HCT116 (cell line): ENCODE measurements at regions not wholly inside any gene's neighbourhood (a gene's known extent, or its start where the extent isn't known, plus 50 kb on each side); places are given as distances from the start of the nearest gene placed in this dataset.

Source experiments
- ATAC-seq: fragments of 200-7000 bp; cut with Tn5 transposase; 2 replicates; pipeline ENCODE4 v1.9.1; 2020; ENCODE audit warnings: mild to moderate bottlenecking, moderate library complexity
- BruUV-seq: library from RNA; stranded (reverse); fragments of 400-500 nt; replicated peaks from 2 replicates; lab custom pipeline; 2021; lab: Mats Ljungman, UMichigan
- CTCF ChIA-PET: fragments of 300-600 bp; sonication (Branson Sonifier 250); formaldehyde crosslinking; loops from one replicate; lab custom pipeline; 2021; ENCODE audit warnings: antibody characterized with exemption; lab: Charles Lee
- POLR2A ChIA-PET: fragments of 300-600, 350-600 bp; sonication (Branson Sonifier 250); formaldehyde crosslinking; loops from one replicate; lab custom pipeline; 2021; ENCODE audit warnings: antibody characterized with exemption; lab: Charles Lee
- RAD21 ChIA-PET, 2 experiments: fragments of 300-600 bp; sonication (Branson Sonifier 250); formaldehyde crosslinking; loops; one replicate each; lab custom pipeline; 2023; ENCODE audit warnings: low total read pairs in 2 of 2; ENCODE audit not compliant: uncharacterized antibody in 2 of 2, unreplicated experiment in 2 of 2, low non-redundant PET in 1 of 2; lab: Charles Lee
- DNase-seq: peaks from one replicate; pipeline ENCODE4 v3.0.0-alpha.2; 2010; ENCODE audit warnings: low read depth, low spot score
- H2AFZ ChIP-seq: fragments of 200-600 bp; shearing (Covaris generic), sonication (generic); 2 replicates; pipeline ENCODE4 v1.6.1; 2017; ENCODE audit warnings: low read depth, mixed run types, mixed read lengths, antibody characterized with exemption, low read length; ENCODE audit not compliant: poor library complexity, severe bottlenecking
- H3K27ac ChIP-seq: 2 replicates; pipeline ENCODE4 v1.5.1; 2012; ENCODE audit warnings: low read depth, low read length
- H3K27me3 ChIP-seq: fragments of 200-600 bp; sonication (generic); 2 replicates; pipeline ENCODE4 v1.6.1; 2016; ENCODE audit warnings: mixed run types, low read length, mixed read lengths; ENCODE audit not compliant: insufficient read depth
- H3K36me3 ChIP-seq, 2 experiments: fragments of 200-500 bp in 1 of 2; fragments of 200-600 bp in 1 of 2; sonication (Bioruptor generic) in 1 of 2; sonication (generic) in 1 of 2; 2 replicates each; pipeline versions ENCODE4 v1.5.1 to v1.6.1; 2014 to 2016; ENCODE audit warnings: low read length in 2 of 2, inconsistent platforms in 1 of 2, mixed read lengths in 1 of 2, mixed run types in 1 of 2; ENCODE audit not compliant: insufficient read depth in 2 of 2, control insufficient read depth in 1 of 2
- H3K4me1 ChIP-seq, 2 experiments: fragments of 200-600 bp in 1 of 2; sonication (generic) in 1 of 2; 2 replicates each; pipeline versions ENCODE4 v1.5.1 to v1.6.1; 2012 to 2017; ENCODE audit warnings: low read length in 2 of 2, inconsistent platforms in 1 of 2, mild to moderate bottlenecking in 1 of 2, mixed read lengths in 1 of 2, mixed run types in 1 of 2, moderate library complexity in 1 of 2; ENCODE audit not compliant: insufficient read depth in 2 of 2, control insufficient read depth in 1 of 2
- H3K4me2 ChIP-seq: fragments of 200-600 bp; sonication (generic); 2 replicates; pipeline ENCODE4 v1.6.1; 2017; ENCODE audit warnings: mixed run types, low read length, mixed read lengths
- H3K4me3 ChIP-seq, 2 experiments: fragments of 200-600 bp in 1 of 2; sonication (generic) in 1 of 2; replicated peaks in 1 of 2; 2 replicates each; pipeline ENCODE4 v1.5.1; 2011 to 2016; ENCODE audit warnings: low read length in 2 of 2, control low read depth in 1 of 2, low read depth in 1 of 2, mild to moderate bottlenecking in 1 of 2, mixed read lengths in 1 of 2, mixed run types in 1 of 2
- H3K79me2 ChIP-seq: fragments of 200-600 bp; sonication (generic); 2 replicates; pipeline ENCODE4 v1.6.1; 2017; ENCODE audit warnings: mild to moderate bottlenecking, mixed run types, low read length, moderate library complexity, mixed read lengths; ENCODE audit not compliant: insufficient read depth
- H3K9ac ChIP-seq: fragments of 200-600 bp; sonication (generic); 2 replicates; pipeline ENCODE4 v1.6.1; 2016; ENCODE audit warnings: low read length, mixed read lengths
- H3K9me2 ChIP-seq: fragments of 200-600 bp; sonication (generic), shearing (Covaris generic); 2 replicates; pipeline ENCODE4 v1.6.1; 2017; ENCODE audit warnings: mixed run types, mild to moderate bottlenecking, moderate library complexity; ENCODE audit not compliant: insufficient read depth
- H3K9me3 ChIP-seq, 2 experiments: fragments of 200-500 bp in 1 of 2; fragments of 200-600 bp in 1 of 2; sonication (Bioruptor generic) in 1 of 2; sonication (generic) in 1 of 2; 2 replicates each; pipeline ENCODE4 v1.6.1; 2014 to 2017; ENCODE audit warnings: low read length in 2 of 2, mixed read lengths in 2 of 2, inconsistent platforms in 1 of 2, low read depth in 1 of 2, mild to moderate bottlenecking in 1 of 2, mixed run types in 1 of 2, moderate library complexity in 1 of 2; ENCODE audit not compliant: control insufficient read depth in 1 of 2, insufficient read depth in 1 of 2
- H4K20me1 ChIP-seq: fragments of 200-600 bp; sonication (generic), shearing (Covaris generic); 2 replicates; pipeline ENCODE4 v1.6.1; 2017; ENCODE audit warnings: mixed run types, mild to moderate bottlenecking, moderate library complexity; ENCODE audit not compliant: insufficient read depth
- CEBPB ChIP-seq: IDR thresholded peaks from 2 replicates; pipeline ENCODE4 v1.6.1; 2012; ENCODE audit warnings: low read depth
- EGR1 ChIP-seq: IDR thresholded peaks from 2 replicates; pipeline ENCODE4 v1.6.1; 2012; ENCODE audit warnings: low read depth
- JUND ChIP-seq: IDR thresholded peaks from 2 replicates; pipeline ENCODE4 v1.6.1; 2012
- MAX ChIP-seq: IDR thresholded peaks from 2 replicates; pipeline ENCODE4 v1.6.1; 2012
- POLR2A ChIP-seq: IDR thresholded peaks from 2 replicates; pipeline ENCODE4 v1.7.0; 2011; ENCODE audit warnings: borderline replicate concordance; ENCODE audit not compliant: insufficient read depth, insufficient read length; ENCODE audit errors: extremely low read depth
- POLR2AphosphoS5 ChIP-seq: IDR thresholded peaks from 2 replicates; pipeline ENCODE4 v1.6.1; 2011; ENCODE audit warnings: mild to moderate bottlenecking, low read depth, low read length, moderate library complexity
- REST ChIP-seq: IDR thresholded peaks from 2 replicates; pipeline ENCODE4 v1.6.1; 2012; ENCODE audit warnings: low read depth
- SIN3A ChIP-seq: IDR thresholded peaks from 2 replicates; pipeline ENCODE4 v1.6.1; 2012; ENCODE audit warnings: low read depth
- YY1 ChIP-seq: IDR thresholded peaks from 2 replicates; pipeline ENCODE4 v1.6.1; 2011; ENCODE audit warnings: low read length, low read depth, moderate library complexity, mild to moderate bottlenecking; ENCODE audit not compliant: insufficient replicate concordance; ENCODE audit errors: extremely low read depth
- ZNF274 ChIP-seq: fragments of 200-500 bp; sonication (Bioruptor generic); IDR thresholded peaks from 2 replicates; pipeline ENCODE4 v1.6.1; 2014; ENCODE audit warnings: mild to moderate bottlenecking, low read depth, low read length, inconsistent platforms
- intact Hi-C: fragments of 100-400 bp; cut with micrococcal nuclease; formaldehyde crosslinking; loops from 2 replicates; pipeline ENCODE4 v1.10.0; 2022
- TF ChIP-seq, protein P1 (sequence below): IDR thresholded peaks from 2 replicates; pipeline ENCODE4 v1.6.1; 2012
- TF ChIP-seq, protein P2 (sequence below), 3 experiments: fragments of 200-600 bp in 1 of 3; sonication (generic) in 1 of 3; IDR thresholded peaks in 2 of 3; conservative IDR thresholded peaks in 1 of 3; 2 replicates each; pipeline ENCODE4 v1.5.1; 2012 to 2017; ENCODE audit warnings: low read depth in 2 of 3, low read length in 2 of 3, antibody characterized with exemption in 1 of 3, borderline replicate concordance in 1 of 3, control low read depth in 1 of 3, mild to moderate bottlenecking in 1 of 3, mixed read lengths in 1 of 3, mixed run types in 1 of 3, moderate library complexity in 1 of 3; ENCODE audit not compliant: insufficient read depth in 1 of 3

DNA sequence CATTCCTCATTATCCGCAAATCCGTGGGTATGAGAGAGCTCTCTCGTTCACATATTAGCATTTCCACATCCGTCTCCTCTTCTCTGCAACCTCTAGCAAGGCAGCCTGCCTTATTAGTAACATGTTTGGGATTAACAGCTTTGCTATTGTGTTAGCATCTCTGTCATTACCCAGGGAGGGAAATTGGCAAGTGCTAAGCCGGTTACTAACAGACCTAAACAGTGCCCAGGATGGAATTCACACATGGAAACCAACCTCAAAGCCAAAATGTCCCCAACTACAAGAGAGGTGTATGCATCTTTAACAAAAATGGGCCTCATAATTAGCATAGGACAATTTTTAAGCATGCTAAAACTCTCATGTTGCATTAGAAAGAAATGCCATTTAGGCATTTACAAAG is 309.0 kb upstream of the MEIS1 start:
- ChIA-PET RAD21 (no interaction called here), CTCF (no interaction called here), POLR2A (no interaction called here)
- Histone ChIP-seq H3K4me2 (no peak overlapping the region), H3K4me1 (no peaks in the 10 kb centered on the region), H3K27me3 (peaks cover 7% of the 10 kb centered on the region; the same call in 1 of the 2 replicates), H3K36me3 (no peaks in the 10 kb centered on the region), H3K9me2 (no peaks in the 10 kb centered on the region), H3K9ac (no peak overlapping the region), H3K4me3 (no peak overlapping the region), H4K20me1 (no peaks in the 10 kb centered on the region), H3K27ac (no peak overlapping the region), H3K79me2 (no peaks in the 10 kb centered on the region), H2AFZ (no peak overlapping the region), H3K9me3 (no peaks in the 10 kb centered on the region; a peak in 1 of 4 replicates)
- no peak for ATAC-seq
- intact Hi-C loops: no loop called here
- DNase-seq: no peak
- BruUV-seq: no TSS peak
- no peak for TF ChIP-seq EGR1
- no peak for TF ChIP-seq JUND
- TF ChIP-seq YY1: no peak
- no peak for TF ChIP-seq CEBPB
- TF ChIP-seq, protein P1, sequence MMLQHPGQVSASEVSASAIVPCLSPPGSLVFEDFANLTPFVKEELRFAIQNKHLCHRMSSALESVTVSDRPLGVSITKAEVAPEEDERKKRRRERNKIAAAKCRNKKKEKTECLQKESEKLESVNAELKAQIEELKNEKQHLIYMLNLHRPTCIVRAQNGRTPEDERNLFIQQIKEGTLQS: no peak
- no peak for TF ChIP-seq ZNF274
- no peak for TF ChIP-seq POLR2AphosphoS5

DNA sequence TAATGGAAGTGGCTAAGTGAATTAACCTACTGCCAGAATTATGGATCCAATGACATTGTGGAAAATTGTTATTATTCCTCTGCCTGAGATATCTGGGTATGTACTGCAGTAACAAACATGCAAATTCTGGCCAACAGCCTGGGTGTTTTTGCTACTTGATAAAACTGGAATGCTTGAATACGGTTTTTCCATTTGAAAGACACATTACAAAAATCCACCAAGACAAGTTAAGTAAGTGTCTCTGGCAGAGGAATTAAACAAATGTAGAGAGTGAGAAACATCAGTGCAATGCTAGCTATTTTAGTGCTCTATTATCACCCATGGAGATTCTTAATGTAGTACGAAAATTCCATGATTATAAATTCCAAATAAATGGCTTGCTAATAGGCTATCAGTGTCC is 312.4 kb upstream of the MEIS1 start:
- H4K20me1 ChIP-seq: no peaks in the 10 kb centered on the region
- H3K36me3 ChIP-seq: no peaks in the 10 kb centered on the region
- RAD21 ChIA-PET: no interaction called here

More for the DNA sequence above, 312.4 kb upstream of the MEIS1 start:
- ATAC-seq (no peak), DNase-seq (no peak)
- BruUV-seq: no TSS peak
- no peaks in the 10 kb centered on the region; the same call in 1 of the 2 replicates for H3K27me3 ChIP-seq
- no peak overlapping the region for H3K27ac ChIP-seq
- POLR2A ChIA-PET: no interaction called here
- H3K4me1 ChIP-seq: no peaks in the 10 kb centered on the region
- H3K9me3 ChIP-seq: no peaks in the 10 kb centered on the region; a peak in 1 of 4 replicates
- intact Hi-C loops: no loop called here
- H2AFZ ChIP-seq: no peak overlapping the region
- H3K9me2 ChIP-seq: no peaks in the 10 kb centered on the region
- no peak overlapping the region for H3K4me2 ChIP-seq
- CTCF ChIA-PET: no interaction called here
- no peak overlapping the region for H3K9ac ChIP-seq
- no peaks in the 10 kb centered on the region for H3K79me2 ChIP-seq
- H3K4me3 ChIP-seq: no peak overlapping the region
- no peak for TF ChIP-seq EGR1
- no peak for TF ChIP-seq MAX
- TF ChIP-seq, protein P2, sequence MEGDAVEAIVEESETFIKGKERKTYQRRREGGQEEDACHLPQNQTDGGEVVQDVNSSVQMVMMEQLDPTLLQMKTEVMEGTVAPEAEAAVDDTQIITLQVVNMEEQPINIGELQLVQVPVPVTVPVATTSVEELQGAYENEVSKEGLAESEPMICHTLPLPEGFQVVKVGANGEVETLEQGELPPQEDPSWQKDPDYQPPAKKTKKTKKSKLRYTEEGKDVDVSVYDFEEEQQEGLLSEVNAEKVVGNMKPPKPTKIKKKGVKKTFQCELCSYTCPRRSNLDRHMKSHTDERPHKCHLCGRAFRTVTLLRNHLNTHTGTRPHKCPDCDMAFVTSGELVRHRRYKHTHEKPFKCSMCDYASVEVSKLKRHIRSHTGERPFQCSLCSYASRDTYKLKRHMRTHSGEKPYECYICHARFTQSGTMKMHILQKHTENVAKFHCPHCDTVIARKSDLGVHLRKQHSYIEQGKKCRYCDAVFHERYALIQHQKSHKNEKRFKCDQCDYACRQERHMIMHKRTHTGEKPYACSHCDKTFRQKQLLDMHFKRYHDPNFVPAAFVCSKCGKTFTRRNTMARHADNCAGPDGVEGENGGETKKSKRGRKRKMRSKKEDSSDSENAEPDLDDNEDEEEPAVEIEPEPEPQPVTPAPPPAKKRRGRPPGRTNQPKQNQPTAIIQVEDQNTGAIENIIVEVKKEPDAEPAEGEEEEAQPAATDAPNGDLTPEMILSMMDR (IDR thresholded peaks at IDR 0.05 in 2 of 3, conservative IDR thresholded peaks at IDR 0.05 in 1 of 3; ENCODE audit: borderline replicate concordance in 1 of 3, insufficient read depth in 1 of 3, low read depth in 2 of 3, low read length in 2 of 3): no peak
- TF ChIP-seq POLR2A: no peak
- TF ChIP-seq, protein P1: no peak
- TF ChIP-seq REST: no peak
- TF ChIP-seq CEBPB: no peak
- TF ChIP-seq SIN3A: no peak
- no peak for TF ChIP-seq ZNF274
- TF ChIP-seq, all 23 proteins: peak for 0
